GM19463 (cell line): ENCODE measurements at regions not wholly inside any gene's neighbourhood (a gene's known extent, or its start where the extent isn't known, plus 50 kb on each side); places are given as distances from the start of the nearest gene placed in this dataset.

Experiments used
- ATAC-seq: cut with Tn5 transposase; IDR thresholded peaks from one replicate; pipeline ENCODE4 v1.9.1; 2021; ENCODE audit warnings: mild to moderate bottlenecking, moderate library complexity; ENCODE audit not compliant: unreplicated experiment

GRCh38 chr4:19455196-19455595, 796.5 kb upstream of the SLIT2 start:
- ATAC-seq = no peak

- ATAC-seq = no peak
Observed at GRCh38 chr4:19438233-19438632, 813.5 kb upstream of the SLIT2 start.

GRCh38 chr4:19437008-19437407, 814.7 kb upstream of the SLIT2 start:
- no peak for ATAC-seq

GRCh38 chr4:19429684-19430083, 822.0 kb upstream of the SLIT2 start:
- no peak for ATAC-seq

GRCh38 chr4:19425146-19425545, 826.6 kb upstream of the SLIT2 start:
- ATAC-seq = no peak

GRCh38 chr4:19417256-19417655, 834.4 kb upstream of the SLIT2 start:
- ATAC-seq = no peak

- no peak for ATAC-seq
Observed at GRCh38 chr4:19416146-19416545, 835.6 kb upstream of the SLIT2 start.

GRCh38 chr4:19408490-19408889, 843.2 kb upstream of the SLIT2 start:
- no peak for ATAC-seq

GRCh38 chr4:19406789-19407188, 844.9 kb upstream of the SLIT2 start:
- ATAC-seq = no peak

- ATAC-seq = no peak
Observed at GRCh38 chr4:19403786-19404370, 847.8 kb upstream of the SLIT2 start.

GRCh38 chr4:19402581-19403065, 849.1 kb upstream of the SLIT2 start:
- ATAC-seq = no peak

- ATAC-seq = no peak
Observed at GRCh38 chr4:19401301-19402080, 850.2 kb upstream of the SLIT2 start.

GRCh38 chr4:19400820-19401219, 850.9 kb upstream of the SLIT2 start:
- no peak for ATAC-seq

GRCh38 chr4:19399001-19399400, 852.7 kb upstream of the SLIT2 start:
- no peak for ATAC-seq

GRCh38 chr4:19386786-19387185, 864.9 kb upstream of the SLIT2 start:
- ATAC-seq = no peak

GRCh38 chr4:19382993-19383756, 868.5 kb upstream of the SLIT2 start:
- no peak for ATAC-seq

GRCh38 chr4:19381068-19381467, 870.6 kb upstream of the SLIT2 start:
- ATAC-seq = no peak

- ATAC-seq = no peak
Observed at GRCh38 chr4:19380600-19380999, 871.1 kb upstream of the SLIT2 start.

GRCh38 chr4:19379191-19379708, 872.5 kb upstream of the SLIT2 start:
- ATAC-seq = no peak

GRCh38 chr4:19375931-19376330, 875.8 kb upstream of the SLIT2 start:
- ATAC-seq = no peak

GRCh38 chr4:19375136-19375804, 876.4 kb upstream of the SLIT2 start:
- ATAC-seq = no peak
